IMR-90 (cell line): ENCODE measurements at regions not wholly inside any gene's neighbourhood (a gene's known extent, or its start where the extent isn't known, plus 50 kb on each side); places are given as distances from the start of the nearest gene placed in this dataset.

Source experiments
- ATAC-seq: fragments of 200-7000 bp; cut with Tn5 transposase; 2 replicates; pipeline ENCODE4 v1.9.1; 2020; ENCODE audit warnings: low read depth, mild to moderate bottlenecking, moderate library complexity
- BruUV-seq: library from RNA; stranded (reverse); fragments of 400-500 nt; replicated peaks from 2 replicates; lab custom pipeline; 2021; lab: Mats Ljungman, UMichigan
- CTCF ChIA-PET: fragments of 300-600 bp; formaldehyde crosslinking; extraction: SDS; loops from one replicate; lab custom pipeline; 2021; ENCODE audit warnings: antibody characterized with exemption; lab: Yijun Ruan, JAX
- POLR2A ChIA-PET: fragments of 300-600 bp; sonication (Branson Sonifier 250); formaldehyde crosslinking; loops from one replicate; lab custom pipeline; 2022; ENCODE audit warnings: antibody characterized with exemption; ENCODE audit not compliant: unreplicated experiment; lab: Charles Lee
- DNase-seq: peaks from one replicate; pipeline ENCODE4 v3.0.0; 2013
- H2AFZ ChIP-seq: replicated peaks from 2 replicates; pipeline ENCODE3; 2013; ENCODE audit warnings: low read length, mild to moderate bottlenecking; ENCODE audit not compliant: poor library complexity
- H2AK5ac ChIP-seq: 2 replicates; pipeline ENCODE4 v1.6.1; 2013; ENCODE audit warnings: low read depth, low read length, inconsistent platforms
- H2AK9ac ChIP-seq: replicated peaks from 2 replicates; pipeline ENCODE3; 2013; ENCODE audit warnings: mild to moderate bottlenecking, low read depth, low read length, moderate library complexity; ENCODE audit not compliant: poor library complexity
- H2BK120ac ChIP-seq: 2 replicates; pipeline ENCODE4 v1.6.1; 2013; ENCODE audit warnings: low read depth, low read length, inconsistent platforms
- H2BK15ac ChIP-seq: 3 replicates; pipeline ENCODE4 v1.6.1; 2013; ENCODE audit warnings: low read depth, low read length, inconsistent platforms
- H2BK20ac ChIP-seq: 2 replicates; pipeline ENCODE4 v1.6.1; 2013; ENCODE audit warnings: low read depth, mild to moderate bottlenecking, inconsistent platforms, low read length, moderate library complexity
- H2BK5ac ChIP-seq: 2 replicates; pipeline ENCODE4 v1.6.1; 2013; ENCODE audit warnings: mild to moderate bottlenecking, low read depth, low read length, inconsistent platforms; ENCODE audit not compliant: poor library complexity, severe bottlenecking
- H3K14ac ChIP-seq: replicated peaks from 2 replicates; pipeline ENCODE4 v1.6.1; 2013; ENCODE audit warnings: low read depth, low read length, inconsistent platforms
- H3K18ac ChIP-seq: 2 replicates; pipeline ENCODE4 v1.6.1; 2013; ENCODE audit warnings: low read depth, low read length, control low read depth
- H3K23ac ChIP-seq: 2 replicates; pipeline ENCODE4 v1.6.1; 2013; ENCODE audit warnings: low read depth, low read length, inconsistent platforms
- H3K27ac ChIP-seq: 2 replicates; pipeline ENCODE4 v1.5.1; 2013; ENCODE audit warnings: mild to moderate bottlenecking, control low read depth, low read length; ENCODE audit not compliant: insufficient read depth
- H3K27me3 ChIP-seq: 2 replicates; pipeline ENCODE4 v1.6.1; 2013; ENCODE audit warnings: low read length; ENCODE audit not compliant: control insufficient read depth, insufficient read depth
- H3K36me3 ChIP-seq: 2 replicates; pipeline ENCODE4 v1.6.1; 2013; ENCODE audit warnings: low read length, mixed read lengths; ENCODE audit not compliant: control insufficient read depth, insufficient read depth
- H3K4ac ChIP-seq: 2 replicates; pipeline ENCODE4 v1.6.1; 2013; ENCODE audit warnings: low read depth, low read length, inconsistent platforms
- H3K4me1 ChIP-seq: 2 replicates; pipeline ENCODE4 v1.6.1; 2013; ENCODE audit warnings: low read length, mixed read lengths; ENCODE audit not compliant: control insufficient read depth, insufficient read depth
- H3K4me2 ChIP-seq: 2 replicates; pipeline ENCODE4 v1.6.1; 2013; ENCODE audit warnings: low read depth, mild to moderate bottlenecking, control low read depth, low read length, moderate library complexity
- H3K4me3 ChIP-seq: 2 replicates; pipeline ENCODE4 v1.5.1; 2013; ENCODE audit warnings: low read depth, mild to moderate bottlenecking, control low read depth, low read length, moderate library complexity; ENCODE audit not compliant: insufficient read depth
- H3K56ac ChIP-seq: 2 replicates; pipeline ENCODE4 v1.6.1; 2013; ENCODE audit warnings: low read length, inconsistent platforms; ENCODE audit not compliant: insufficient read depth; ENCODE audit errors: extremely low read depth
- H3K79me1 ChIP-seq, 2 experiments: 2 replicates each; pipeline ENCODE4 v1.6.1; 2013; ENCODE audit warnings: low read length in 2 of 2, inconsistent platforms in 1 of 2, low read depth in 1 of 2
- H3K9ac ChIP-seq: 2 replicates; pipeline ENCODE4 v1.6.1; 2013; ENCODE audit warnings: low read depth, low read length, control low read depth
- H3K9me1 ChIP-seq: 2 replicates; pipeline ENCODE4 v1.6.1; 2013; ENCODE audit warnings: low read length, inconsistent platforms; ENCODE audit not compliant: insufficient read depth
- H3K9me3 ChIP-seq: 2 replicates; pipeline ENCODE4 v1.6.1; 2013; ENCODE audit warnings: low read length; ENCODE audit not compliant: control insufficient read depth, insufficient read depth
- H4K20me1 ChIP-seq: 2 replicates; pipeline ENCODE4 v1.6.1; 2013; ENCODE audit warnings: low read length, inconsistent platforms; ENCODE audit not compliant: insufficient read depth
- H4K5ac ChIP-seq: 2 replicates; pipeline ENCODE4 v1.6.1; 2013; ENCODE audit warnings: mild to moderate bottlenecking, low read depth, low read length, control low read depth
- H4K8ac ChIP-seq, 2 experiments: 2 replicates each; pipeline ENCODE4 v1.6.1; 2013; ENCODE audit warnings: low read depth in 2 of 2, low read length in 2 of 2, control low read depth in 1 of 2, inconsistent platforms in 1 of 2
- H4K91ac ChIP-seq: 2 replicates; pipeline ENCODE4 v1.6.1; 2013; ENCODE audit warnings: low read depth, low read length, inconsistent platforms; ENCODE audit not compliant: insufficient read depth
- BHLHE40 ChIP-seq: fragments of 150-350 bp; IDR thresholded peaks from 2 replicates; pipeline ENCODE4 v1.6.1; 2016; ENCODE audit warnings: mild to moderate bottlenecking, low read depth, low read length
- ELK1 ChIP-seq: fragments of 150-350 bp; IDR thresholded peaks from 2 replicates; pipeline ENCODE4 v1.6.1; 2016; ENCODE audit warnings: low read depth, mild to moderate bottlenecking, low read length, moderate library complexity, borderline replicate concordance
- FOS ChIP-seq: fragments of 150-350 bp; IDR thresholded peaks from 2 replicates; pipeline ENCODE4 v1.6.1; 2016; ENCODE audit warnings: low read depth, low read length
- MAZ ChIP-seq: IDR thresholded peaks from 2 replicates; pipeline ENCODE4 v1.6.1; 2012; ENCODE audit warnings: low read depth, mild to moderate bottlenecking, low read length, improper control_type of control experiment, moderate library complexity, borderline replicate concordance
- MXI1 ChIP-seq: IDR thresholded peaks from 2 replicates; pipeline ENCODE4 v1.6.1; 2012; ENCODE audit warnings: low read depth, mild to moderate bottlenecking, low read length, moderate library complexity, borderline replicate concordance
- POLR2A ChIP-seq: IDR thresholded peaks from 2 replicates; pipeline ENCODE4 v1.6.1; 2012; ENCODE audit warnings: mild to moderate bottlenecking, low read depth, low read length
- RAD21 ChIP-seq: IDR thresholded peaks from 2 replicates; pipeline ENCODE4 v1.6.1; 2012; ENCODE audit warnings: low read length, improper control_type of control experiment
- RCOR1 ChIP-seq: IDR thresholded peaks from 2 replicates; pipeline ENCODE4 v1.6.1; 2012; ENCODE audit warnings: mild to moderate bottlenecking, low read length, improper control_type of control experiment; ENCODE audit not compliant: insufficient replicate concordance
- SMC3 ChIP-seq: fragments of 150-350 bp; IDR thresholded peaks from 2 replicates; pipeline ENCODE4 v1.6.1; 2016; ENCODE audit warnings: low read depth, mild to moderate bottlenecking, antibody characterized with exemption, low read length, moderate library complexity
- WGBS, 2 experiments: methylation state at CpG; one replicate each; pipeline versions ENCODE4 v1.1.5 to v1.1.7; 2013; ENCODE audit warnings: missing lambda C conversion rate in 2 of 2; ENCODE audit not compliant: insufficient read length in 1 of 2; ENCODE audit errors: extremely low coverage in 2 of 2; 5-methylcytosine and 5-hydroxymethylcytosine counted together
- dilution Hi-C: fragments of 300-500 bp; cut with HindIII; formaldehyde crosslinking; loops from one replicate; pipeline ENCODE4 v1.14.3; 2018; ENCODE audit warnings: low sequenced_read_pairs; ENCODE audit not compliant: unreplicated experiment
- in situ Hi-C: fragments of 300-500 bp; cut with MboI; formaldehyde crosslinking; loops from 3 replicates; pipeline ENCODE4 v1.14.3; 2019; ENCODE audit warnings: low sequenced_read_pairs, inconsistent platforms, mixed read lengths
- intact Hi-C: fragments of 100-400 bp; cut with micrococcal nuclease; formaldehyde crosslinking; loops from 2 replicates; pipeline ENCODE4 v1.10.0; 2022

GRCh38 chr20:24256307-24256706 is 213.1 kb upstream of the SYNDIG1 start:
- Histone ChIP-seq H4K91ac (no peak overlapping the region), H2AK9ac (no peak overlapping the region), H3K4me3 (no peak overlapping the region), H3K18ac (no peak overlapping the region), H3K27ac (no peak overlapping the region), H3K4ac (no peak overlapping the region), H2AFZ (peak overlapping the region; percentile 17), H3K56ac (no peak overlapping the region), H4K20me1 (no peaks in the 10 kb centered on the region), H4K8ac (no peak overlapping the region), H3K4me1 (no peaks in the 10 kb centered on the region), H4K5ac (no peak overlapping the region), H2AK5ac (no peak overlapping the region), H3K36me3 (no peaks in the 10 kb centered on the region), H3K79me1 (no peaks in the 10 kb centered on the region), H3K23ac (no peak overlapping the region), H2BK5ac (no peak overlapping the region), H2BK15ac (no peak overlapping the region), H3K4me2 (no peak overlapping the region), H3K14ac (no peak overlapping the region), H3K9ac (no peak overlapping the region), H3K9me3 (no peaks in the 10 kb centered on the region), H3K9me1 (no peaks in the 10 kb centered on the region), H2BK20ac (no peak overlapping the region), H2BK120ac (no peak overlapping the region), H3K27me3 (no peaks in the 10 kb centered on the region)
- DNase-seq (no peak), ATAC-seq (no peak)
- CTCF ChIA-PET, result no interaction called here
- no CpG with 5 or more reads among the region's 9 CpGs for WGBS, 2 experiments
- POLR2A ChIA-PET, result no interaction called here
- intact Hi-C loops (no loop called here), in situ Hi-C loops (no loop called here), dilution Hi-C loops (no loop called here)
- TF ChIP-seq MXI1, result no peak
- no peak for TF ChIP-seq POLR2A
- TF ChIP-seq BHLHE40, result no peak
- TF ChIP-seq RAD21, result no peak
- no peak for TF ChIP-seq SMC3
- TF ChIP-seq MAZ, result no peak
- TF ChIP-seq FOS, result no peak
- TF ChIP-seq RCOR1, result no peak
- no peak for TF ChIP-seq ELK1
- BruUV-seq, result no TSS peak
